GM18511 (cell line): ENCODE measurements at regions not wholly inside any gene's neighbourhood (a gene's known extent, or its start where the extent isn't known, plus 50 kb on each side); places are given as distances from the start of the nearest gene placed in this dataset.
A peak's percentile ranks its signal among the peaks of the same experiment; 100 is the strongest.
"Not testable (repeated sequence)": the region's sequence is repeated elsewhere in the genome, so short reads cannot be mapped to it uniquely, and the experiment has no call there.

Experiments used
- ATAC-seq: cut with Tn5 transposase; IDR thresholded peaks from one replicate; pipeline ENCODE4 v1.9.1; 2021; ENCODE audit warnings: mild to moderate bottlenecking, moderate library complexity; ENCODE audit not compliant: unreplicated experiment

DNA sequence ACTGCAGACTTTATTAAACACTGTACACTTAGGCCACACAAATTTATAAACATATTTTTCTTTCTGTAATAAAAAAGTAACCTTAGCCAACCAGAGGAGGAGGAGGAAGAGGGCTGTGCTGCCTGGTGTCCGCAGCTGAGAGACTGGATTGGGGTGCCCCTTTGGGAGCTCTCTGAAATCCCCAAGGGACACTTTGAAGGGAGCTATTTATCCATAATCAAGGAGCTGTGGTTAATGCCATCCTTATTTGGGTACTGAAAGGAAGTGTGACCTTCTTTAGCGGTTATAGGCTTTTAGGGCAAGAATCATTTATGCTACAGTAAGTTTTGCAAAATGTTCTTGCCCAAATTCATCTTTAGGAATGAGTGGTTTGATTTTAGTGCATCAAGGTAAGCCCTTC, 125.8 kb downstream of the RASSF10 start:
- no peak for ATAC-seq

DNA sequence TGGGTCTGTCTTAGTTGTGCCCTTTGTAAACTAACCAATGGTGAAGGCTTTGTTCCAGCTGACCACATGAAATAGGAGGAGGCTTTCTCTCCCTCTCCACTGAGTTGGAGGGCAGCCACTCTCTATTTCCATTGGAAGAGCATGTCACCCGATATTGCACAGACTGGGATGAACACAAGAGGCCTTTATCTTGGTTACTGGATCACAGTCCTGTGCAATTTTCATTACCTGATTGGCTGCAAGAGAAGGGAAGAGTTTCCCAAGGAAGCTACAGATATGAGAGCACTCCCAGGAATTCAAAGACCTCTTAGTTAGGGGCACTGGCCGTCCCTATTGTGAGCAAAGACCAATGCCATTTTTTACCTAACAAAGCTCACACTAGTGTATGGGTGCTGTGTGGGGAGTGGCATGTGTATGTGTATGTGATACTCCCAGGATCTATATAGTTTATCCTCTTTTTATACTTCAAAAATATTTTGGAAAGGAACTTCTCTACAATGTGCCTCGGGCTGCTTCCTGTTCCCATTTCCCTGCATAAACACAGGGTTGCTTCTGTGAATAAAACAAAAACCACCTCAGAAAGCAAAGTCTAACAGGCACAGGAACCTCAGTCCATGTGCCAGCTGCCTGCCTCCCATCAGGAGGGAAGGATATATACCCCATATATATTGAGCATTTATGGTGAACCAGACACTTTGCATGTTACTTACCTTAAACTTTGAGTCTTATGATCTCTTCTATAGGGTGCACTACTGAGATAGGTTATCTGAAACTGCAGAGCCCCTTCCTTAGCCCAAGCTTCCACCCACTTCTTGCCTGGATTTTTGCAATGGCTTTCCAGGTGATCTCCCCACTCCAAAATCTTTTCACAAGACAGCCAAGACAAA, 126.5 kb downstream of the RASSF10 start:
- ATAC-seq: no peak

DNA sequence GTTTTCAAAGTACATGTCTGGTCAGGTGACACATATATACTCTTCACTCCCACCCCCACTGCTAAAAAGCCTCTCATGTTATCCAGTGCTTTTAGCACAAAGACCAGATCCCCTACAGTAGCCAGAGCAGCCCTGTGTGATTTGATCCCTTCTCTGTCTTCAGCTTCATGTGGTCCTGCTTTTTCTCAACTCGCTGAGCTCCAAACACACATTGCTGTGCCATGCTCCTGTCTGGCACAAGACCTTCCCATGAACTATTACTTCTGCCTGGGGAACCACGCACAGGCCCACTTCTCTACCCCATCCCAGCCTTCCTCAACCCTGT, 127.1 kb downstream of the RASSF10 start:
- ATAC-seq: no peak

DNA sequence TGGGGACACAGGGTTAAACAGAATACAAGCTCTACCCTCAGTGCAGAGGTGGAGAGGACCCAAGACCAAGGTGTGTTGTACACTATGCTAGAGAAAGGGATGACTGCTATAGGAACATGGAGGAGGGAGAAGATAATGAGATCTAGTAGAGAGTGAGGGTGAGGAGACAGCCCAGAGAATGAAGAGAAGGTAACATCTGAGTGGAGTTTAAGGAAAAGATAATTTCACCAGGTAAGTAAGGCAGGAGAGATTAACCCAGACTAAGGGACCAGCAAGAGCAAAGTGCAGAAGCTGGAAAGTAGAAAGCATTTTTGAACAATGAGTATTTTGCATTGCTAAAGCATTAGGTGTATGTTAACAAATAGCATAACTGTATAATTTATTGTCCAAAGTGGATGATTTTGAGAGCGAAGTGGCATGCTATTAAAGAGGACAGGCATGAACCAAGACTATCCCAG, 128.8 kb downstream of the RASSF10 start:
- no peak for ATAC-seq

DNA sequence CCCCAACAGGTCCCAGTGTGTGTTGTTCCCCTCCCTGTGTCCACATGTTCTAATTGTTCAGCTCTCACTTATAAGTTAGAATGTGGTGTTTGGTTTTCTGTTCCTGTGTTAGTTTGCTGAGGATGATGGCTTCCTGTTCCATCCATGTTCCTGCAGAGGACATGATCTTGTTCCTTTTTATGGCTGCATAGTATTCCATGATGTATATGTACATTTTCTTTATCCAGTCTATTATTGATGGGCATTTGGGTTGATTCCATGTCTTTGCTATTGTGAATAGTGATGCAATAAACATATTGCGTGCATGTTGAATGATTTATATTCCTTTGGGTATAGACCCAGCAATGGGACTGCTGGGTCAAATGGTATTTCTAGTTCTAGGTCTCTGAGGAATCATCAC, 130.0 kb downstream of the RASSF10 start:
- ATAC-seq: not testable (repeated sequence)

DNA sequence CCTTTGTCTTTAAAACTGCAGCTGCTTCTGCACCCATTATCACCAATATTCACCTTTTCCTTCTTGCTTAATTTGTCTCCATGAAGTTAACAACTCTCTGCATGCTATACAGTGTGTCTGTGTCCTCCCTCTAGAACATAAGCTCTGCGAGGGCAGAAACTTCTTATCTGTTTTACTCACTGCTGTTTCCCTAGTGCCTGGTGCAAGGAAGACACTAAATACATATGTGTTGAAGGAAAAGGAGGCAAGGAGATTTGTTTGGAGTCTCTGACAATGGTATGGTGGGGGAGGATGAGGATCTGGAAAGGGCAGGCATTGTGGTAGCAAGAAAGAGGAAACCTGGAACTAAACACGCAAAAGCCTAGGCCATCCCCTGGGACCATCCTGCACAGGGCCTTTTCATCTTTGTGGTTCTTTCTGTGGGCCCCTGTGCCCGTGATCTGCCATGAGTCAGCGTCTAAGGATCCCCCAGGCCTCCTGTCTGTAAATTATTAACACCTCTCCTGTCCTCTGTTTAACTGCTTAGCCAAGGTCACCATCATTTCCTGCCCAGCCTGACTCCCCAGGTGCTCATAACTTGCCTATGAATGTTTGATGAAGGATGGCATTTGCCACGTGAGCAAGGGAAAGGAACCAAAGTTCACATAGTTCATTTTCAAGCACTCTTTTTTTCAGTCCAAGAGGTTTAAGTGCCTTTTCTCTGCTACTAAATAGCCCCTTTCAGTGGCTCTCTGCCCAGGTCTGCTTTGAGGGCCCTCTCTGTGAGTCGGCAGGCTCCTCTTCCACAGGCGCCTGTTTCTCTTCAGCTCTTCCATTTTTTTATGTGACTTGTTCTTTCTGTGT, 131.1 kb downstream of the RASSF10 start:
- peak; percentile 94 for ATAC-seq

DNA sequence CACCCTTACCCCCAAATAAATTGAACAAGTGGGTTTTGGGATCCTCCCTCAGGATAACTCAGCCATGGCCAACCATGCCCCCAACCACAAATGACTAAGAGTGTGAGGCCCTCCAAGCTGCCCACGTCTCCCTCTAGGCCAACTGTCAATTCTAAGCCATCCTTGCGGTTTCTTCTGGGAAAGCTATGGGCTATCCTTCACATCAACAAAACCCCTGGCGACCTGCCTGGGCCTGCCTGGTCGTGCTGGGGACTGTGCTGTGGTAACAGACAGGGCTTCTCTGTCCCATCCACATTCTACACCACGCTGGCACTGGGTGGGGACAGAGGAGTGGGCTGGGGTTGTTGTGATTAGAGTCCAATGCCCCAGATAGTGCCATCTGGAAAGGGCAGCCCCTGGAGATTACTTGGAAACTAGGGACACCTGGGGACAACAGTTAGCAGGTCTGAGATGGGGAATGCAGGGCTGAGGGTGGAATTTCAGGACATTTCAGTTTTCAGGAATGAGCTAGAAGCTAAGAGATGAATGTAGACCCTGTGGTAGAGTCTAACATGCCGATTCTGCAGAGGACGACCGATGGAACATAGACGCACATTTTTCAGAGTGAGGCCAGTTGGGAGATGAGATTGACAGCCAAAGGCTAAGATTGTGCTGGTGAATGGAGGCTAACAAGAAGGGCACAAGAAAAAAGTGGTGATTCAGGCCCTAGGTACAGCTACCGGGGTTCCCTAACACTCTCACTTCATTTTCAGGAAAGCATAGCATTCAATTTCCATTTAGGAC, 131.9 kb downstream of the RASSF10 start:
- ATAC-seq: peak; percentile 17

DNA sequence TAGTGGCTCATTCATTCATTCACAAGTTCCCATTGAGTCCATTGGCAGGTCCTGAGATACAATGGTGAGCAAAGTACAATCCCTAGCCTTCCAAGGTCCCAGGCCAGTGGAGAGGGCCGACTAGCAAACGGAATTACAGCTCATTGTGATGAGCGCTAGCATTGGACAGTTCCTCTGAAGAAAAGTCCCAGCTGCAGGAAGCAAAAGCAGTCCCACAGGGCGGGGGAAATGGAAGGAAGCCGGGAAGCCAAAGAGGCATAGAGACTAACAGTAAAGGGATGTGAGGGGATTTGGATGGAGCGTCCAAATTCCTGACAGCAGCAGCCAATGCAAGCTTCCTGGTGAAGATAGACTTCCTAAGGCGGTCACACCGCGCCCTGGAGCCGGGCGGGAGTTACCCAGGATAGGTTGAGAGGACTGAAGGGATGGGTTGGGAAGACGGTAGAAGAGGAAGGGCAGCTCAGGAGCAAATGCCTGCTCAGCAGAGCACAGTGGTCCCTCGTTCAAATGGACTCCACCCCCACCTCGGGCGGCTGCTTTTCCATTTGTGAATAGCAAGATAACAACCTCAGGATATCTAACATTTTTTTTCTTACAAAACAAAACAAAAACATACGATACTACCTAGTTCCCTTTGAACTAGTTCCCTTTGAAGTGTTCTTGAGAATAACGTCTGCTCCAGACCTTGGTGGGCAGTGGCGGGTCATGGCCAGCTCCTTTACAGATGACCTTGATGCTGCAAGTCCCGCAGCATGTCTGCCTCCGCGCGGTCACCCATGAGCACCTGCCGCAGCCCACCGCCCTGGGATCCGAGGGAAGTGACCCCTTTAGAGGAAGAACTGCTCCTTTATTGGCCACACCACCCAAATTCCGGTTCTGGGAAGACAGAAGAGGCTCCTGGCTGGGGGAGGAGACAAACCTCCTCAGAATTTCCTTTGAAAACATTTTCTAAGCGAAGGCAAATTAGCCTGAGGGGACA, 132.9 kb downstream of the RASSF10 start:
- no peak for ATAC-seq

DNA sequence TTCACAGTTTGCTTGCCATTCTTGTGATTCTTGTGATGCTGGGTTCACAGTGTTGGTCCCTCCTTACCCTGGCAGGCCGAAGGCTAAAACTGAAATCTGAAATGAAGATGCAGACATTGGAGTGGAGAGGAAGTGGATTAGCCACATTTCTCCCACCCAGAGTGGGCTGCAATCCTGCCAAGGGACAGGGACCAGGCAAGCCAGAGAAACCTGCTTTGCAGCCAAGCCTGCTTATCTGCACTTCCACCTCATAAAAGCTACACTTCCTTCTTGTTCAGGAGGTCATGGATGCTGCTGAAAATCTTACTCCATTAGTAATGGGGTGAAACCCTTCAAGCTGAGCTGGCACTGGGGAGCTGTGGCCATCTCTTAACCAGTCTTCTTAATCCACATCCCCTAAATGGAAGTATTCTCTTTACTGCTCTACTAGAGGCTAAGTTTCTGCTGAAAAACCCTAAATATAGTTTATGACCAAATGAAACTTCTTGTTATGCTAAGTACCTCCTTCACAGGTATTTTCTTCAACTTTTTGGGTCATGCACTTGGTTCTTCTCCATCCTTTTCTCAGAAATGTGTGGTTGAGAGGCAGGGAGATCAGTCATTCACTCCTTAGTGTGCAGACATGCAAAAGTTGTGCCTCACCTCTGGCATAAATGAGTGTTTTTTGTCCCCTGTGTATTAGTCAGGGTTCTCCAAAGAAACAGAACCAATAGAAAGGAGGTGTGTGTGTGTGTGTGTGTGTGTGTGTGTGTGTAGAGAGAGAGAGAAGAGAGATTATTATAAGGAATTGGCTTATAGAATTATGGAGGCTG, 133.9 kb upstream of the BMAL1 start:
- no peak for ATAC-seq

DNA sequence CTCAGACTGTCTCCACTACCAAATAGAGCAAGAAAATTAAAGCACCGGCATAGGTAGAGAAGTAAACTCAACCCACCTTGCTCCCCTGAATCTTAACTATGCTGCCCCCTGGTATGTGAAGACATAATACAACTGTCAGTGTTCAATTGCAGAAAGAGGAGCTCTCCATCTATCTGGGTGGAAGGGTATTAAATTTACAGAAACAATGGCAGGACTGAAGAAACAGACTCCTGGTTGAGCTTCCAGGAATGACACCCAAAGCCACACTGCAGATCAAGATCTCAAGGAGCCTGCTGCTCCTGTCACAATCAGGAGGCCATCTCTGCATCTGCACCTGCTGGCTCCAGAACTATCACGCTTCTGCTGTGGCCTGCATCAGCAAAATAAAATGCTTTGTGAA, 132.1 kb upstream of the BMAL1 start:
- ATAC-seq: no peak

DNA sequence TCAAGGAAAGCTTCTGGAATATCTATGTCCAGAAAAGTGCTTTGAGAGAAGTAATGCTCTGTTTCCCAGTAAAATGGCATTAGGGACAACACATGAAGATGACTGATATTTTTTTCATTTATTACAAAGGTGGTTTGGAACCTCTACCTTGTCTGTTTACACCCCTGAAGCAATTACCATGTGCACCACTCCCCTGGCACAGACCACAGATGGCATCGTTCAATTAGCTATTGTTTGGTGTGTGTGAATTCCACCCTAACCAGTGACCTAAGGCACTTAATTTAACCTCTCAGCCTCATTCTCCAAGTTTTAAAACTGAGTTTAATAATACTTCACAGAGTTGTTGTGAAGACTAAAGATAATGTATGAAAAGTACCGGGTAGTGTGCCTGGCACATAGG, 127.6 kb upstream of the BMAL1 start:
- ATAC-seq: no peak

DNA sequence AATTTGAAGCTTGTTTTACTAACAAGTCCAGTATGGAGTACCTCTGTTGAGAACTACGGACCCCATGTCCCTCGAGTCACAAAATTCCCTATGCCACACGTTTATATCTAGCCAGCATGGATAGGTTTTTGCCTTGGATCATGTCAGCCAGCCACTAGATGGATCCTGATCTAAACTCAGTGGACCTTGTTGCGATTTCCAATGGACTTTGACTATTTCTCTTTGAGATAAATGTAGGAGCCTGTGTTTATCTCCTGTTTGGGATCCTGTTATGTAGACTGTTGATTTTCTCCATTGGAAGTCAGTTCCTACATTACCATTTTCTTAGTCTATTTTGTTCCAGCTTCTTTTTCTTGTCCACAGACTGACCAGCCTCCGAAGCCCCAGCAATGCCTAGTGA, 127.1 kb upstream of the BMAL1 start:
- ATAC-seq: no peak

DNA sequence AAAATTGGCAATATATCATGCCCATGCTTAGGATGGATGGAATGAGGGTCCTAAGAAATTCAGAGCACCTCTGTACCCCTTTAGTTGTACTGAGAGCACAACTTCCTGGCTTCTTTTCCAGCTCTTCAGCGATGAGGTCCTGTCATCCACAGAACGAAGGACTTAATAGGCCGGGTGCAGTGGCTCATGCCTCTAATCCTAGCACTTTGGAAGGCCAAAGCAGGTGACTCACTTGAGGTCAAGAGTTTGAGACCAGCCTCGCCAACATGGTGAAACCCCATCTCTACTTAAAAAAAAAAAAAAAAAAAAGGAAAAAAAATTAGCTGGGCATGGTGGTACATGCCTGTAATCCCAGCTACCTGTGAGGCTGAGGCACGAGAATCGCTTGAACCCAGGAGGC, 125.3 kb upstream of the BMAL1 start:
- ATAC-seq: no peak

DNA sequence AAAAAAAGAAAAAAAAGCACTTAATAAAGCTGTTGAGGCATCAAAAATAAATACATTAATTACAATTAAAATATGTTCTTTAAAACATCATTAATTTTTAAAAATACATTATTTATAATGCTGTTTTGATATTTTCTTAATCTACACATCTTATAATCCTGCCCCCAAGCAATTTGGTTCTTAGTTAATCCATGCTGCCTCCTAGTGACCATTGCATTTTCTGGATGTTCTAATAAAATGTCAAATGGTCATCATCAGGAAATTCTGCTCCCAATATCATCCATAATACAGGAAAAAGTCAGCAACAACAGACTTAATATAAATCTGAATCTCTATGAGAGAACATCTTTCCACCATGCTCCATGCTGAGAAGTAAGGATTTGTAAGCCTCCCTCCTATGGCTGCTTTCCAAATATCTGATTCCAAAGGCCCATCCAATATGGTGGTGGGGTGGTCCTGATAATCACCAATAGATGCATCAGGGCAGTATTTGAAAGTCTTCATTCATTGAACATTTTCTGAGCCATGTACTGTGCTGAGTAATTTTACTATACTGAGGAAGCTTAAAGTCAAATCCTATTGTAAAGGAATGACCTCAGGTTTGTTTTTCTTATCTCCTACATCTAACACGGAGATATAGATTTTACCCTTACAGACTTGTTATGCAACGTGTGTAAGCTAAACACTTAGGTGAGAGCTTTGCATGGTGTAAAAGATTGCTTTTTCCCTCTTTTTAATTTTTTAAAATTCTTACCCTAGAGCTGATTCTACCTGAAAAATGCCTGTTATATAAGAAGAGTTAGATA, 124.7 kb upstream of the BMAL1 start:
- no peak for ATAC-seq

DNA sequence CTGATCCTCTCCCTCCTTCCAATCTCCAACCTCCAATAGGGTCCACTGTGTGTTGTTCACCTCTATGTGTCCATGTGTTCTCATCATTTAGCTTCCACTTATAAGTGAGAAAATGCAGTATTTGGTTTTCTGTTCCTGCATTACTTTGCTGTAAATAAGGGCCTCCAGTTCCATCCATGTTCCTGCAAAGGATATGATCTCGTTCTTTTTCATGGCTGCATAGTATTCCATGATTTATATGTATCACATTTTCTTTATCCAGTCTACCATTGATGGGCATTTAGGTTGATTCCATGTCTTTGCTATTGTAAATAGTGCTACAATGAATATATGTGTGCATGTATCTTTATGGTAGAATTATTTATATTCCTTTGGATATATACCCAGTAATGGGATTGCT, 123.2 kb upstream of the BMAL1 start:
- not testable (repeated sequence) for ATAC-seq

DNA sequence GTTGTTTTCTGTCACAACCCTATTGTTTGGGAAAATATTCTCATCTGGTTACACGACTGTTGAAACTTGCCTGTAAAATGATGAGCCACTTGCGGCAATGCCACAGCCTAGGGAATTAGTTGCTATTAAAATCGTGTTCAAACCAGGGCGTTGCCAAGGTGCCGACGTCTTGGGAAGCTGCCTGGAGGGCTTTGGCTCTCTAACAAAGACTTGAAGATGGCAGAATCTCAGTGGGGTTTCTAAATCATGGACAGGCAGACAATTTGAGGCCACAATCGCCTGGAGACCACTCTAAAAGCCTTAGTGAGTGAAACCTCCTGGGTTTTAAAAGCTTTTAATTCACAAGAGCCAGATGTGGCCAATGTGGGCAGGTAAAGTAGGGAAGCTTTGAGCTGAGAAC, 117.2 kb upstream of the BMAL1 start:
- ATAC-seq: no peak

DNA sequence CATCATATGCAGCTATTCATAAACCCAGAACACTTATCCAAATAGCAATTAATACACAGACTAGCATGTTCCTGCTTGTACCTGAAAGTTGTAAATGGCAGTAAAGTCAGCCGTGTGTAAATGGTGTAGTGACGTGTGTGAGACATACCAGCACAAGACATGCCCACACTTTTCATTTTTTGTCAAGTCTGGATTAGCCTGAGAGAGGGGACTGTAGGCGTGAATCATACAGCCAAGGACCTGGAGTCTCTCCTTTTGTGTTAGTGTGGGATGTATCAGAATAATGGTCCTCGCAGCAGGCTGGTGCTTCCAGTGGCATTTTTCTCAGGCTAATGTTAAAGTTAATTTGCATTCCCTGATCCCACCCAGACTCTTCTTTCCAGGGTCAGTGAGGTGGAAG, 116.8 kb upstream of the BMAL1 start:
- ATAC-seq: no peak

DNA sequence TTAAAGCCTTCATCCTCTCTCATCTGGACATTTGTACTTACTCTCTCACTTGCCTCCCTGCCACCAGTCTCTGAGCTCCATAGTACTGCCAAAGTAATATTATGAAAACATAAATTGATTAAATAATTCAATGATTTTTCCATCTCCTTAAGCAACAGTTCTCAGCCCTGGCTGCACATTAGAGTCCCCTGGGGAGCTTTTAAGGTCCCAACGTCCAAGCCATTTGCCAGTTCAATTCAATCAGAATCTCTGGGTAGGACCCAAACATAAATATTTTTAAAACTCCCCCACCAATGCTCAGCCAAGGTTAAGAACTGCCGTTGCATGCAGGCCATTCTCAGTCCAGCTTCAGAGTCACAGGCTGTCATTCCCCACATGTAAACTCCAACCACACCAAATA, 114.4 kb upstream of the BMAL1 start:
- no peak for ATAC-seq

DNA sequence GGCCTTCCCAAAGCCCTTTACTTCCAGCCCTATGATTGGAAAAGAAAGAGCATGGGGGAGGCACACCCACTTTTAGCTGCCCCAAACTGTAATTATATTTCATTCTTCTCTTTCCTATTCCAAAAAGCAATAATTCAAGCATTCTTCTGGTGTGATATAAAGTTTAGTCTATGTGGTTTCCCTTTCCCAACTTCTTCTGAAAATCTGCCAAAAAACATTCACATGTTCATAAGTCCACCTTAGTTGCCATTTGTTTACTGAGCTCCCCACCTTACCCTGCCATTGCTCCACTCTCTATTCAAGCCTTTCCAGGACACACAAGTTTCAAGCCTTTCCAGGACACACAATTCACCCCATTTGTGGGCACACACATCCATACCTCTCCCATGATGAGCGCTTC, 111.6 kb upstream of the BMAL1 start:
- no peak for ATAC-seq
